ENCODE measurements at regions not wholly inside any gene's neighbourhood (a gene's known extent, or its start where the extent isn't known, plus 50 kb on each side); places are given as distances from the start of the nearest gene placed in this dataset.

DNA sequence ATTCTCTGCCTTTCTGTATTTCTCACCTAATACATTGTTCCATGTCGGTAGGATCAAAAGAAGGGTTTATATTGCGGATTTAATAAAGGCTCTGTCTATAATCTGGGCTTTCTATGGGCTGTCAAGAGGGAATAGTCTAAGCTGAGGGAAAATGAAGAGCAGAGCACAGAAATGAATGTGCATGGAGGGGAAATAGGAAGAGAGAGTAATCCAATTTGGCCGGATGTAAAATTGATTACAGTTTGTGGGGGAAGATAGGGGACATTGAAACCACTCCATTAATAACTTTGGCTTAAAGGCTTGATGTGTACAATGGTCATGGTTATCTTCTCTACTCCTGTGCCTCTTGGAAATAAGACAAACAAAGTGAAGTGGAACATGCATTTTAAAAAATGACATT lies 334.2 kb upstream of the CDH8 start:
- H3K79me2 ChIP-seq (ENCODE audit: control insufficient read depth, insufficient read depth, low read length), result no peaks in the 10 kb centered on the region

More for the DNA sequence above, 334.2 kb upstream of the CDH8 start:
- ATAC-seq (no peak), DNase-seq (ENCODE audit: low read depth, low spot score) (no peak), FAIRE-seq (no peak)
- Histone ChIP-seq H2AFZ (ENCODE audit: control insufficient read depth, low read depth, low read length) (no peak overlapping the region), H3K27me3 (replicated peaks in 1 of 2; ENCODE audit: control insufficient read depth in 2 of 2, insufficient read depth in 2 of 2, low read length in 1 of 2) (no peaks in the 10 kb centered on the region), H3K4me1 (ENCODE audit: control insufficient read depth, insufficient read depth, low read length) (no peaks in the 10 kb centered on the region), H3K9me3 (replicated peaks; ENCODE audit: control insufficient read depth, insufficient read depth, low read length) (no peaks in the 10 kb centered on the region), H3K36me3 (ENCODE audit: control insufficient read depth in 2 of 2, insufficient read depth in 2 of 2, low read length in 1 of 2) (no peaks in the 10 kb centered on the region), H3K27ac (ENCODE audit: control insufficient read depth, insufficient read depth) (no peak overlapping the region), H3K4me3 (no peak overlapping the region), H4K20me1 (ENCODE audit: control insufficient read depth, insufficient read depth) (no peaks in the 10 kb centered on the region), H3K9ac (ENCODE audit: control insufficient read depth, insufficient read depth, low read length) (no peak overlapping the region), H3K4me2 (ENCODE audit: control insufficient read depth, insufficient read depth) (no peak overlapping the region)
- CTCF ChIA-PET, result no interaction called here
- WGBS (ENCODE audit: insufficient coverage, insufficient replicate concordance, low lambda C conversion rate, missing lambda C conversion rate), result 5% methylated on average over 3 of the region's 3 CpGs
- in situ Hi-C loops (cut with MboI), result no loop called here
- POLR2A ChIA-PET, result no interaction called here
- no peak for TF ChIP-seq CHD2 (IDR thresholded peaks at IDR 0.05; ENCODE audit: borderline replicate concordance, low read depth, low read length)
- no peak for TF ChIP-seq NFIC (IDR thresholded peaks at IDR 0.05; ENCODE audit: low read depth, low read length)
- no peak for TF ChIP-seq SREBF2 (IDR thresholded peaks at IDR 0.05; ENCODE audit: low read length)
- TF ChIP-seq, protein P1, sequence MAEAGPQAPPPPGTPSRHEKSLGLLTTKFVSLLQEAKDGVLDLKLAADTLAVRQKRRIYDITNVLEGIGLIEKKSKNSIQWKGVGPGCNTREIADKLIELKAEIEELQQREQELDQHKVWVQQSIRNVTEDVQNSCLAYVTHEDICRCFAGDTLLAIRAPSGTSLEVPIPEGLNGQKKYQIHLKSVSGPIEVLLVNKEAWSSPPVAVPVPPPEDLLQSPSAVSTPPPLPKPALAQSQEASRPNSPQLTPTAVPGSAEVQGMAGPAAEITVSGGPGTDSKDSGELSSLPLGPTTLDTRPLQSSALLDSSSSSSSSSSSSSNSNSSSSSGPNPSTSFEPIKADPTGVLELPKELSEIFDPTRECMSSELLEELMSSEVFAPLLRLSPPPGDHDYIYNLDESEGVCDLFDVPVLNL (IDR thresholded peaks at IDR 0.05; ENCODE audit: low read depth, low read length), result no peak
- TF ChIP-seq, protein P2, sequence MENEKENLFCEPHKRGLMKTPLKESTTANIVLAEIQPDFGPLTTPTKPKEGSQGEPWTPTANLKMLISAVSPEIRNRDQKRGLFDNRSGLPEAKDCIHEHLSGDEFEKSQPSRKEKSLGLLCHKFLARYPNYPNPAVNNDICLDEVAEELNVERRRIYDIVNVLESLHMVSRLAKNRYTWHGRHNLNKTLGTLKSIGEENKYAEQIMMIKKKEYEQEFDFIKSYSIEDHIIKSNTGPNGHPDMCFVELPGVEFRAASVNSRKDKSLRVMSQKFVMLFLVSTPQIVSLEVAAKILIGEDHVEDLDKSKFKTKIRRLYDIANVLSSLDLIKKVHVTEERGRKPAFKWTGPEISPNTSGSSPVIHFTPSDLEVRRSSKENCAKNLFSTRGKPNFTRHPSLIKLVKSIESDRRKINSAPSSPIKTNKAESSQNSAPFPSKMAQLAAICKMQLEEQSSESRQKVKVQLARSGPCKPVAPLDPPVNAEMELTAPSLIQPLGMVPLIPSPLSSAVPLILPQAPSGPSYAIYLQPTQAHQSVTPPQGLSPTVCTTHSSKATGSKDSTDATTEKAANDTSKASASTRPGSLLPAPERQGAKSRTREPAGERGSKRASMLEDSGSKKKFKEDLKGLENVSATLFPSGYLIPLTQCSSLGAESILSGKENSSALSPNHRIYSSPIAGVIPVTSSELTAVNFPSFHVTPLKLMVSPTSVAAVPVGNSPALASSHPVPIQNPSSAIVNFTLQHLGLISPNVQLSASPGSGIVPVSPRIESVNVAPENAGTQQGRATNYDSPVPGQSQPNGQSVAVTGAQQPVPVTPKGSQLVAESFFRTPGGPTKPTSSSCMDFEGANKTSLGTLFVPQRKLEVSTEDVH (IDR thresholded peaks at IDR 0.05; ENCODE audit: low read depth, partially characterized antibody), result no peak
- RAD21 ChIA-PET (ENCODE audit: unreplicated experiment), result no interaction called here
- no TSS peak for BruUV-seq (replicated peaks)
- SMC1A ChIA-PET (ENCODE audit: uncharacterized antibody, unreplicated experiment), result no interaction called here
- intact Hi-C loops (cut with micrococcal nuclease; ENCODE audit: unreplicated experiment), result no loop called here
